IMR-90 (cell line): ENCODE measurements at regions not wholly inside any gene's neighbourhood (a gene's known extent, or its start where the extent isn't known, plus 50 kb on each side); places are given as distances from the start of the nearest gene placed in this dataset.

ENCODE experiments used
- ATAC-seq: fragments of 200-7000 bp; cut with Tn5 transposase; 2 replicates; pipeline ENCODE4 v1.9.1; 2020; ENCODE audit warnings: low read depth, mild to moderate bottlenecking, moderate library complexity
- BruUV-seq: library from RNA; stranded (reverse); fragments of 400-500 nt; replicated peaks from 2 replicates; lab custom pipeline; 2021; lab: Mats Ljungman, UMichigan
- CTCF ChIA-PET: fragments of 300-600 bp; formaldehyde crosslinking; extraction: SDS; loops from one replicate; lab custom pipeline; 2021; ENCODE audit warnings: antibody characterized with exemption; lab: Yijun Ruan, JAX
- POLR2A ChIA-PET: fragments of 300-600 bp; sonication (Branson Sonifier 250); formaldehyde crosslinking; loops from one replicate; lab custom pipeline; 2022; ENCODE audit warnings: antibody characterized with exemption; ENCODE audit not compliant: unreplicated experiment; lab: Charles Lee
- DNase-seq: peaks from one replicate; pipeline ENCODE4 v3.0.0; 2013
- H2AFZ ChIP-seq: replicated peaks from 2 replicates; pipeline ENCODE3; 2013; ENCODE audit warnings: low read length, mild to moderate bottlenecking; ENCODE audit not compliant: poor library complexity
- H2AK5ac ChIP-seq: 2 replicates; pipeline ENCODE4 v1.6.1; 2013; ENCODE audit warnings: low read depth, low read length, inconsistent platforms
- H2AK9ac ChIP-seq: replicated peaks from 2 replicates; pipeline ENCODE3; 2013; ENCODE audit warnings: mild to moderate bottlenecking, low read depth, low read length, moderate library complexity; ENCODE audit not compliant: poor library complexity
- H2BK120ac ChIP-seq: 2 replicates; pipeline ENCODE4 v1.6.1; 2013; ENCODE audit warnings: low read depth, low read length, inconsistent platforms
- H2BK15ac ChIP-seq: 3 replicates; pipeline ENCODE4 v1.6.1; 2013; ENCODE audit warnings: low read depth, low read length, inconsistent platforms
- H2BK20ac ChIP-seq: 2 replicates; pipeline ENCODE4 v1.6.1; 2013; ENCODE audit warnings: low read depth, mild to moderate bottlenecking, inconsistent platforms, low read length, moderate library complexity
- H2BK5ac ChIP-seq: 2 replicates; pipeline ENCODE4 v1.6.1; 2013; ENCODE audit warnings: mild to moderate bottlenecking, low read depth, low read length, inconsistent platforms; ENCODE audit not compliant: poor library complexity, severe bottlenecking
- H3K14ac ChIP-seq: replicated peaks from 2 replicates; pipeline ENCODE4 v1.6.1; 2013; ENCODE audit warnings: low read depth, low read length, inconsistent platforms
- H3K18ac ChIP-seq: 2 replicates; pipeline ENCODE4 v1.6.1; 2013; ENCODE audit warnings: low read depth, low read length, control low read depth
- H3K23ac ChIP-seq: 2 replicates; pipeline ENCODE4 v1.6.1; 2013; ENCODE audit warnings: low read depth, low read length, inconsistent platforms
- H3K27ac ChIP-seq: 2 replicates; pipeline ENCODE4 v1.5.1; 2013; ENCODE audit warnings: mild to moderate bottlenecking, control low read depth, low read length; ENCODE audit not compliant: insufficient read depth
- H3K27me3 ChIP-seq: 2 replicates; pipeline ENCODE4 v1.6.1; 2013; ENCODE audit warnings: low read length; ENCODE audit not compliant: control insufficient read depth, insufficient read depth
- H3K36me3 ChIP-seq: 2 replicates; pipeline ENCODE4 v1.6.1; 2013; ENCODE audit warnings: low read length, mixed read lengths; ENCODE audit not compliant: control insufficient read depth, insufficient read depth
- H3K4ac ChIP-seq: 2 replicates; pipeline ENCODE4 v1.6.1; 2013; ENCODE audit warnings: low read depth, low read length, inconsistent platforms
- H3K4me1 ChIP-seq: 2 replicates; pipeline ENCODE4 v1.6.1; 2013; ENCODE audit warnings: low read length, mixed read lengths; ENCODE audit not compliant: control insufficient read depth, insufficient read depth
- H3K4me2 ChIP-seq: 2 replicates; pipeline ENCODE4 v1.6.1; 2013; ENCODE audit warnings: low read depth, mild to moderate bottlenecking, control low read depth, low read length, moderate library complexity
- H3K4me3 ChIP-seq: 2 replicates; pipeline ENCODE4 v1.5.1; 2013; ENCODE audit warnings: low read depth, mild to moderate bottlenecking, control low read depth, low read length, moderate library complexity; ENCODE audit not compliant: insufficient read depth
- H3K56ac ChIP-seq: 2 replicates; pipeline ENCODE4 v1.6.1; 2013; ENCODE audit warnings: low read length, inconsistent platforms; ENCODE audit not compliant: insufficient read depth; ENCODE audit errors: extremely low read depth
- H3K79me1 ChIP-seq, 2 experiments: 2 replicates each; pipeline ENCODE4 v1.6.1; 2013; ENCODE audit warnings: low read length in 2 of 2, inconsistent platforms in 1 of 2, low read depth in 1 of 2
- H3K9ac ChIP-seq: 2 replicates; pipeline ENCODE4 v1.6.1; 2013; ENCODE audit warnings: low read depth, low read length, control low read depth
- H3K9me1 ChIP-seq: 2 replicates; pipeline ENCODE4 v1.6.1; 2013; ENCODE audit warnings: low read length, inconsistent platforms; ENCODE audit not compliant: insufficient read depth
- H3K9me3 ChIP-seq: 2 replicates; pipeline ENCODE4 v1.6.1; 2013; ENCODE audit warnings: low read length; ENCODE audit not compliant: control insufficient read depth, insufficient read depth
- H4K20me1 ChIP-seq: 2 replicates; pipeline ENCODE4 v1.6.1; 2013; ENCODE audit warnings: low read length, inconsistent platforms; ENCODE audit not compliant: insufficient read depth
- H4K5ac ChIP-seq: 2 replicates; pipeline ENCODE4 v1.6.1; 2013; ENCODE audit warnings: mild to moderate bottlenecking, low read depth, low read length, control low read depth
- H4K8ac ChIP-seq, 2 experiments: 2 replicates each; pipeline ENCODE4 v1.6.1; 2013; ENCODE audit warnings: low read depth in 2 of 2, low read length in 2 of 2, control low read depth in 1 of 2, inconsistent platforms in 1 of 2
- H4K91ac ChIP-seq: 2 replicates; pipeline ENCODE4 v1.6.1; 2013; ENCODE audit warnings: low read depth, low read length, inconsistent platforms; ENCODE audit not compliant: insufficient read depth
- BHLHE40 ChIP-seq: fragments of 150-350 bp; IDR thresholded peaks from 2 replicates; pipeline ENCODE4 v1.6.1; 2016; ENCODE audit warnings: mild to moderate bottlenecking, low read depth, low read length
- CHD1 ChIP-seq: IDR thresholded peaks from 2 replicates; pipeline ENCODE4 v1.6.1; 2012; ENCODE audit warnings: low read depth, low read length, improper control_type of control experiment
- FOS ChIP-seq: fragments of 150-350 bp; IDR thresholded peaks from 2 replicates; pipeline ENCODE4 v1.6.1; 2016; ENCODE audit warnings: low read depth, low read length
- MAFK ChIP-seq: IDR thresholded peaks from 2 replicates; pipeline ENCODE4 v1.6.1; 2012; ENCODE audit warnings: low read depth, low read length, improper control_type of control experiment
- MAZ ChIP-seq: IDR thresholded peaks from 2 replicates; pipeline ENCODE4 v1.6.1; 2012; ENCODE audit warnings: low read depth, mild to moderate bottlenecking, low read length, improper control_type of control experiment, moderate library complexity, borderline replicate concordance
- POLR2A ChIP-seq: IDR thresholded peaks from 2 replicates; pipeline ENCODE4 v1.6.1; 2012; ENCODE audit warnings: mild to moderate bottlenecking, low read depth, low read length
- RAD21 ChIP-seq: IDR thresholded peaks from 2 replicates; pipeline ENCODE4 v1.6.1; 2012; ENCODE audit warnings: low read length, improper control_type of control experiment
- RFX5 ChIP-seq: IDR thresholded peaks from 2 replicates; pipeline ENCODE4 v1.8.0; 2012; ENCODE audit warnings: low read depth, mild to moderate bottlenecking, low read length, moderate library complexity
- SMC3 ChIP-seq: fragments of 150-350 bp; IDR thresholded peaks from 2 replicates; pipeline ENCODE4 v1.6.1; 2016; ENCODE audit warnings: low read depth, mild to moderate bottlenecking, antibody characterized with exemption, low read length, moderate library complexity
- WGBS, 2 experiments: methylation state at CpG; one replicate each; pipeline versions ENCODE4 v1.1.5 to v1.1.7; 2013; ENCODE audit warnings: missing lambda C conversion rate in 2 of 2; ENCODE audit not compliant: insufficient read length in 1 of 2; ENCODE audit errors: extremely low coverage in 2 of 2; 5-methylcytosine and 5-hydroxymethylcytosine counted together
- dilution Hi-C: fragments of 300-500 bp; cut with HindIII; formaldehyde crosslinking; loops from one replicate; pipeline ENCODE4 v1.14.3; 2018; ENCODE audit warnings: low sequenced_read_pairs; ENCODE audit not compliant: unreplicated experiment
- in situ Hi-C: fragments of 300-500 bp; cut with MboI; formaldehyde crosslinking; loops from 3 replicates; pipeline ENCODE4 v1.14.3; 2019; ENCODE audit warnings: low sequenced_read_pairs, inconsistent platforms, mixed read lengths
- intact Hi-C: fragments of 100-400 bp; cut with micrococcal nuclease; formaldehyde crosslinking; loops from 2 replicates; pipeline ENCODE4 v1.10.0; 2022
- TF ChIP-seq, protein P1 (sequence below): fragments of 150-350 bp; IDR thresholded peaks from 2 replicates; pipeline ENCODE4 v1.6.1; 2016; ENCODE audit warnings: low read depth, mild to moderate bottlenecking, low read length, moderate library complexity, borderline replicate concordance
- TF ChIP-seq, protein P2 (sequence below): fragments of 150-350 bp; IDR thresholded peaks from 2 replicates; pipeline ENCODE4 v1.6.1; 2017; ENCODE audit warnings: mild to moderate bottlenecking, antibody characterized with exemption, low read length, low read depth
- TF ChIP-seq, protein P3 (sequence below): conservative IDR thresholded peaks from 2 replicates; pipeline ENCODE4 v1.5.1; 2012; ENCODE audit warnings: mild to moderate bottlenecking, low read depth, low read length, improper control_type of control experiment

DNA sequence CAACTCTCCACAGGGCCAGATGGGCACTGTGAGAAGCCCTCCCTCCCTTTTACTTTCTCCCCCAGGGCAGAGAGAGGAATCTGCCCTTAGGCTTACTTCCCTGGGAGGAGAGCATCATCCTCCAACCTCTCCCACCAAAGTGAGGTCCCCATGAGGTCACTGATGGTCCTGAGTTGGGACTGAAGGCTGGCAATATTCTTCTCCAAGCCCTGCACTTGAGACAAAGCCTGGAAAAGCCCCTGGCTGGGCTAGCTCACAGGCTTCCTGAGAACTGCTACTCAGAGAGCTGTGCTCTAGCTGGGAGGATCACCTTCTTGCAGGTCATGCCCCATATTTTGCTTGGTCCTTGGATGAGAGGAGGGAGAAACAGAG, 110.0 kb upstream of the MEF2A start (continued):
- no peak for TF ChIP-seq FOS
- no peak for TF ChIP-seq RAD21

DNA sequence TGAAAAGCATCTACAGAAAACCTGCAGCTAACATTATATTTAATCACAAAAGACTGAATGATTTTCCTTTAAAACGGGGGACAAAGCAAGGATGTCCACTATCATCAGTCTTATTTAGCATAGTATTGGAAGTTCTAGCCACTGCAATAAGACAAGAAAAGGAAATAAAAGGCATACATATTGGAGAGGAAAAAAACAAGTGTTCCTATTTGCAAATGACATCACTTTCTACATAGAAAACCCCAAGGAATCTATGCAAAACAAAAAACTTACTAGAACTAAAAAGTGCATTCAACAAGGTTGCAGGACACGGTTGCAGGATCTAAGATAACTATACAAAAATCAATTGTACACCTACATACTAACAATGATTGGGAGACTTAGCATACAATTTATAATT, 101.6 kb upstream of the MEF2A start:
- no peak for TF ChIP-seq RFX5
- no peak for TF ChIP-seq BHLHE40
- no peak for TF ChIP-seq FOS
- no peak for TF ChIP-seq POLR2A
- TF ChIP-seq, protein P1, sequence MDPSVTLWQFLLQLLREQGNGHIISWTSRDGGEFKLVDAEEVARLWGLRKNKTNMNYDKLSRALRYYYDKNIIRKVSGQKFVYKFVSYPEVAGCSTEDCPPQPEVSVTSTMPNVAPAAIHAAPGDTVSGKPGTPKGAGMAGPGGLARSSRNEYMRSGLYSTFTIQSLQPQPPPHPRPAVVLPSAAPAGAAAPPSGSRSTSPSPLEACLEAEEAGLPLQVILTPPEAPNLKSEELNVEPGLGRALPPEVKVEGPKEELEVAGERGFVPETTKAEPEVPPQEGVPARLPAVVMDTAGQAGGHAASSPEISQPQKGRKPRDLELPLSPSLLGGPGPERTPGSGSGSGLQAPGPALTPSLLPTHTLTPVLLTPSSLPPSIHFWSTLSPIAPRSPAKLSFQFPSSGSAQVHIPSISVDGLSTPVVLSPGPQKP: no peak
- TF ChIP-seq SMC3: no peak
- TF ChIP-seq, protein P2, sequence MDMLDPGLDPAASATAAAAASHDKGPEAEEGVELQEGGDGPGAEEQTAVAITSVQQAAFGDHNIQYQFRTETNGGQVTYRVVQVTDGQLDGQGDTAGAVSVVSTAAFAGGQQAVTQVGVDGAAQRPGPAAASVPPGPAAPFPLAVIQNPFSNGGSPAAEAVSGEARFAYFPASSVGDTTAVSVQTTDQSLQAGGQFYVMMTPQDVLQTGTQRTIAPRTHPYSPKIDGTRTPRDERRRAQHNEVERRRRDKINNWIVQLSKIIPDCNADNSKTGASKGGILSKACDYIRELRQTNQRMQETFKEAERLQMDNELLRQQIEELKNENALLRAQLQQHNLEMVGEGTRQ: no peak
- TF ChIP-seq CHD1: no peak
- TF ChIP-seq MAFK: no peak
- TF ChIP-seq, protein P3, sequence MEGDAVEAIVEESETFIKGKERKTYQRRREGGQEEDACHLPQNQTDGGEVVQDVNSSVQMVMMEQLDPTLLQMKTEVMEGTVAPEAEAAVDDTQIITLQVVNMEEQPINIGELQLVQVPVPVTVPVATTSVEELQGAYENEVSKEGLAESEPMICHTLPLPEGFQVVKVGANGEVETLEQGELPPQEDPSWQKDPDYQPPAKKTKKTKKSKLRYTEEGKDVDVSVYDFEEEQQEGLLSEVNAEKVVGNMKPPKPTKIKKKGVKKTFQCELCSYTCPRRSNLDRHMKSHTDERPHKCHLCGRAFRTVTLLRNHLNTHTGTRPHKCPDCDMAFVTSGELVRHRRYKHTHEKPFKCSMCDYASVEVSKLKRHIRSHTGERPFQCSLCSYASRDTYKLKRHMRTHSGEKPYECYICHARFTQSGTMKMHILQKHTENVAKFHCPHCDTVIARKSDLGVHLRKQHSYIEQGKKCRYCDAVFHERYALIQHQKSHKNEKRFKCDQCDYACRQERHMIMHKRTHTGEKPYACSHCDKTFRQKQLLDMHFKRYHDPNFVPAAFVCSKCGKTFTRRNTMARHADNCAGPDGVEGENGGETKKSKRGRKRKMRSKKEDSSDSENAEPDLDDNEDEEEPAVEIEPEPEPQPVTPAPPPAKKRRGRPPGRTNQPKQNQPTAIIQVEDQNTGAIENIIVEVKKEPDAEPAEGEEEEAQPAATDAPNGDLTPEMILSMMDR: no peak
- TF ChIP-seq MAZ: no peak
- no peak overlapping the region for H2BK5ac ChIP-seq
- no peaks in the 10 kb centered on the region for H3K27me3 ChIP-seq
- no peaks in the 10 kb centered on the region for H3K4me1 ChIP-seq
- H3K4ac ChIP-seq: no peak overlapping the region
- H3K4me2 ChIP-seq: no peak overlapping the region
- H2AFZ ChIP-seq: no peak overlapping the region
- no peak overlapping the region for H3K23ac ChIP-seq
- dilution Hi-C loops (no loop called here), intact Hi-C loops (no loop called here), in situ Hi-C loops (no loop called here)
- H4K91ac ChIP-seq: no peak overlapping the region
- POLR2A ChIA-PET: no interaction called here
- no peak overlapping the region for H4K5ac ChIP-seq
- no peaks in the 10 kb centered on the region for H3K36me3 ChIP-seq
- DNase-seq (no peak), ATAC-seq (no peak)
- H2BK120ac ChIP-seq: no peak overlapping the region
- no TSS peak for BruUV-seq
- H4K20me1 ChIP-seq: no peaks in the 10 kb centered on the region
- H4K8ac ChIP-seq: no peak overlapping the region
- H3K56ac ChIP-seq: no peak overlapping the region
- no peak overlapping the region for H3K14ac ChIP-seq
- no CpG with 5 or more reads among the region's 2 CpGs for WGBS, 2 experiments
- H3K9me1 ChIP-seq: no peaks in the 10 kb centered on the region
- H2AK9ac ChIP-seq: no peak overlapping the region
- H3K4me3 ChIP-seq: no peak overlapping the region
- CTCF ChIA-PET: interaction anchor here (1.4 kb wide), 1 partner anchor 9 kb away, joined by 4 read pairs; no protein-coding TSS in a partner anchor
- H2AK5ac ChIP-seq: no peak overlapping the region
- H2BK15ac ChIP-seq: no peak overlapping the region
- no peak overlapping the region for H2BK20ac ChIP-seq
- no peaks in the 10 kb centered on the region for H3K9me3 ChIP-seq
- H3K18ac ChIP-seq: no peak overlapping the region
- no peak overlapping the region for H3K27ac ChIP-seq
- H3K9ac ChIP-seq: no peak overlapping the region
- no peaks in the 10 kb centered on the region for H3K79me1 ChIP-seq
